GM23248 (cell line): ENCODE measurements at regions not wholly inside any gene's neighbourhood (a gene's known extent, or its start where the extent isn't known, plus 50 kb on each side); places are given as distances from the start of the nearest gene placed in this dataset.

Experiments
- EZH2 ChIP-seq: fragments of 200-600 bp; sonication (generic); IDR thresholded peaks from 2 replicates; pipeline ENCODE4 v1.6.1; 2018; ENCODE audit warnings: antibody characterized with exemption, mild to moderate bottlenecking; ENCODE audit not compliant: insufficient read depth, poor library complexity, severe bottlenecking
- EZH2phosphoT487 ChIP-seq: fragments of 200-600 bp; sonication (generic); IDR thresholded peaks from 2 replicates; pipeline ENCODE4 v1.6.1; 2018; ENCODE audit warnings: antibody characterized with exemption, moderate library complexity, mild to moderate bottlenecking, low read depth; ENCODE audit not compliant: insufficient read depth

GRCh38 chr14:104504172-104504735, 75.3 kb upstream of the C14orf180 start:
- TF ChIP-seq EZH2phosphoT487, result no peak
- TF ChIP-seq EZH2, result no peak
